Fibroblast of lung (primary cell): ENCODE measurements at regions not wholly inside any gene's neighbourhood (a gene's known extent, or its start where the extent isn't known, plus 50 kb on each side); places are given as distances from the start of the nearest gene placed in this dataset.

Source experiments
- CTCF ChIP-seq, 2 donors: IDR thresholded peaks in 1 of 2; conservative IDR thresholded peaks in 1 of 2; 1 replicate in 1 of 2; 2 replicates in 1 of 2; pipeline ENCODE4 v1.5.1; 2011 to 2012; ENCODE audit warnings: low read length in 2 of 2, control low read depth in 1 of 2, inconsistent platforms in 1 of 2, low read depth in 1 of 2, mild to moderate bottlenecking in 1 of 2
- EZH2 ChIP-seq: IDR thresholded peaks from 2 replicates; pipeline ENCODE4 v1.5.1; 2012; ENCODE audit warnings: low read length, control low read depth, mild to moderate bottlenecking; ENCODE audit errors: missing control alignments

GRCh38 chr6:8839626-8840025 is 404.3 kb upstream of the SLC35B3 start:
- no peak for TF ChIP-seq CTCF (conservative IDR thresholded peaks at IDR 0.05 in 1 of 2, IDR thresholded peaks at IDR 0.05 in 1 of 2; ENCODE audit: low read depth in 1 of 2, low read length in 2 of 2)
- no peak for TF ChIP-seq EZH2
